ENCODE measurements at regions not wholly inside any gene's neighbourhood (a gene's known extent, or its start where the extent isn't known, plus 50 kb on each side); places are given as distances from the start of the nearest gene placed in this dataset.

- in situ Hi-C loops (cut with HindIII; ENCODE audit: low pct_ligation_motif_present, low pct_unique_long_range_greater_than_20kb, low sequenced_read_pairs): no loop called here
- no peak for DNase-seq
Observed at GRCh38 chr2:107325981-107326786, 440.2 kb upstream of the ST6GAL2 start.

GRCh38 chr2:107334306-107334705, 448.3 kb upstream of the ST6GAL2 start:
- in situ Hi-C loops (cut with HindIII; ENCODE audit: low pct_ligation_motif_present, low pct_unique_long_range_greater_than_20kb, low sequenced_read_pairs): no loop called here
- no peak for DNase-seq

GRCh38 chr2:107336526-107336925, 450.6 kb upstream of the ST6GAL2 start:
- no peak for DNase-seq
- in situ Hi-C loops (cut with HindIII; ENCODE audit: low pct_ligation_motif_present, low pct_unique_long_range_greater_than_20kb, low sequenced_read_pairs): no loop called here

GRCh38 chr2:107337209-107337898, 451.4 kb upstream of the ST6GAL2 start:
- in situ Hi-C loops (cut with HindIII; ENCODE audit: low pct_ligation_motif_present, low pct_unique_long_range_greater_than_20kb, low sequenced_read_pairs): no loop called here
- no peak for DNase-seq

GRCh38 chr2:107338059-107338458, 452.1 kb upstream of the ST6GAL2 start:
- in situ Hi-C loops (cut with HindIII; ENCODE audit: low pct_ligation_motif_present, low pct_unique_long_range_greater_than_20kb, low sequenced_read_pairs): no loop called here
- no peak for DNase-seq

GRCh38 chr2:107338571-107338970, 452.6 kb upstream of the ST6GAL2 start:
- in situ Hi-C loops (cut with HindIII; ENCODE audit: low pct_ligation_motif_present, low pct_unique_long_range_greater_than_20kb, low sequenced_read_pairs): no loop called here

GRCh38 chr2:107340955-107341354, 455.0 kb upstream of the ST6GAL2 start:
- no peak for DNase-seq
- in situ Hi-C loops (cut with HindIII; ENCODE audit: low pct_ligation_motif_present, low pct_unique_long_range_greater_than_20kb, low sequenced_read_pairs): no loop called here

More at GRCh38 chr2:107338571-107338970, 452.6 kb upstream of the ST6GAL2 start:
- no peak for DNase-seq

GRCh38 chr2:107349329-107349728, 463.4 kb upstream of the ST6GAL2 start:
- no peak for DNase-seq
- in situ Hi-C loops (cut with HindIII; ENCODE audit: low pct_ligation_motif_present, low pct_unique_long_range_greater_than_20kb, low sequenced_read_pairs): no loop called here

GRCh38 chr2:107354175-107354574, 468.2 kb upstream of the ST6GAL2 start:
- DNase-seq: no peak
- in situ Hi-C loops (cut with HindIII; ENCODE audit: low pct_ligation_motif_present, low pct_unique_long_range_greater_than_20kb, low sequenced_read_pairs): no loop called here

- DNase-seq: no peak
- in situ Hi-C loops (cut with HindIII; ENCODE audit: low pct_ligation_motif_present, low pct_unique_long_range_greater_than_20kb, low sequenced_read_pairs): no loop called here
Observed at GRCh38 chr2:107358362-107358761, 468.3 kb upstream of the RGPD4 start.

- in situ Hi-C loops (cut with HindIII; ENCODE audit: low pct_ligation_motif_present, low pct_unique_long_range_greater_than_20kb, low sequenced_read_pairs): no loop called here
- DNase-seq: no peak
Observed at GRCh38 chr2:107359021-107359420, 467.7 kb upstream of the RGPD4 start.

- no peak for DNase-seq
- in situ Hi-C loops (cut with HindIII; ENCODE audit: low pct_ligation_motif_present, low pct_unique_long_range_greater_than_20kb, low sequenced_read_pairs): no loop called here
Observed at GRCh38 chr2:107361751-107362381, 464.8 kb upstream of the RGPD4 start.

- in situ Hi-C loops (cut with HindIII; ENCODE audit: low pct_ligation_motif_present, low pct_unique_long_range_greater_than_20kb, low sequenced_read_pairs): no loop called here
- no peak for DNase-seq
Observed at GRCh38 chr2:107362993-107363392, 463.7 kb upstream of the RGPD4 start.

- DNase-seq: no peak
Observed at GRCh38 chr2:107363806-107364205, 462.9 kb upstream of the RGPD4 start.

GRCh38 chr2:107364361-107364950, 462.2 kb upstream of the RGPD4 start:
- DNase-seq: no peak
- in situ Hi-C loops (cut with HindIII; ENCODE audit: low pct_ligation_motif_present, low pct_unique_long_range_greater_than_20kb, low sequenced_read_pairs): no loop called here

More at GRCh38 chr2:107363806-107364205, 462.9 kb upstream of the RGPD4 start:
- in situ Hi-C loops (cut with HindIII; ENCODE audit: low pct_ligation_motif_present, low pct_unique_long_range_greater_than_20kb, low sequenced_read_pairs): no loop called here

- no peak for DNase-seq
- in situ Hi-C loops (cut with HindIII; ENCODE audit: low pct_ligation_motif_present, low pct_unique_long_range_greater_than_20kb, low sequenced_read_pairs): no loop called here
Observed at GRCh38 chr2:107374249-107374648, 452.4 kb upstream of the RGPD4 start.

- in situ Hi-C loops (cut with HindIII; ENCODE audit: low pct_ligation_motif_present, low pct_unique_long_range_greater_than_20kb, low sequenced_read_pairs): no loop called here
- DNase-seq: no peak
Observed at GRCh38 chr2:107376909-107377308, 449.8 kb upstream of the RGPD4 start.

GRCh38 chr2:107380912-107381311, 445.8 kb upstream of the RGPD4 start:
- DNase-seq: no peak
- in situ Hi-C loops (cut with HindIII; ENCODE audit: low pct_ligation_motif_present, low pct_unique_long_range_greater_than_20kb, low sequenced_read_pairs): no loop called here

- in situ Hi-C loops (cut with HindIII; ENCODE audit: low pct_ligation_motif_present, low pct_unique_long_range_greater_than_20kb, low sequenced_read_pairs): no loop called here
- no peak for DNase-seq
Observed at GRCh38 chr2:107383691-107384090, 443.0 kb upstream of the RGPD4 start.

All from ACHN (cell line).